GM12878 (cell line): ENCODE measurements at regions not wholly inside any gene's neighbourhood (a gene's known extent, or its start where the extent isn't known, plus 50 kb on each side); places are given as distances from the start of the nearest gene placed in this dataset.

Experiments used
- IKZF2 ChIP-seq, 2 experiments: fragments of 450-650 bp; IDR thresholded peaks; 2 replicates each; pipeline ENCODE4 v1.6.1; 2017; ENCODE audit warnings: mild to moderate bottlenecking in 2 of 2, moderate library complexity in 2 of 2
- NFYB ChIP-seq: IDR thresholded peaks from 2 replicates; pipeline ENCODE4 v1.6.1; 2011; ENCODE audit warnings: low read depth, mild to moderate bottlenecking, low read length, improper control_type of control experiment, moderate library complexity; ENCODE audit not compliant: insufficient read depth
- NR2C1 ChIP-seq: fragments of 450-650 bp; IDR thresholded peaks from 2 replicates; pipeline ENCODE4 v1.6.1; 2017; ENCODE audit warnings: antibody characterized with exemption, mild to moderate bottlenecking, moderate library complexity
- RB1 ChIP-seq: fragments of 450-650 bp; formaldehyde crosslinking; IDR thresholded peaks from 2 replicates; pipeline ENCODE4 v1.6.1; 2017; ENCODE audit warnings: mild to moderate bottlenecking, borderline replicate concordance
- USF2 ChIP-seq: IDR thresholded peaks from 2 replicates; pipeline ENCODE4 v1.6.1; 2011; ENCODE audit warnings: low read depth, low read length, improper control_type of control experiment, borderline replicate concordance
- ZNF687 ChIP-seq: fragments of 450-650 bp; IDR thresholded peaks from 2 replicates; pipeline ENCODE4 v1.6.1; 2017; ENCODE audit warnings: mild to moderate bottlenecking, moderate library complexity

GRCh38 chr3:56981445-56982230 is 78.8 kb upstream of the SPATA12 start (continued):
- TF ChIP-seq NFYB, result no peak
- no peak for TF ChIP-seq IKZF2 (IDR thresholded peaks at IDR 0.05)
- TF ChIP-seq ZNF687, result no peak
- no peak for TF ChIP-seq NR2C1
- no peak for TF ChIP-seq RB1
- TF ChIP-seq USF2, result no peak
